Type B pancreatic cell (in vitro differentiated cells): ENCODE measurements at regions not wholly inside any gene's neighbourhood (a gene's known extent, or its start where the extent isn't known, plus 50 kb on each side); places are given as distances from the start of the nearest gene placed in this dataset.

ENCODE experiments used
- DNase-seq: peaks from one replicate; pipeline ENCODE4 v3.0.0; 2021; ENCODE audit warnings: mixed read lengths; ENCODE audit not compliant: unreplicated experiment; ENCODE audit errors: extremely low spot score
- H3K27ac Mint-ChIP-seq: 2 replicates; pipeline ENCODE4 v1.8.0; 2021; ENCODE audit warnings: mild to moderate bottlenecking, mixed read lengths
- H3K27me3 Mint-ChIP-seq: 2 replicates; pipeline ENCODE4 v1.8.0; 2021; ENCODE audit warnings: mixed read lengths
- H3K36me3 Mint-ChIP-seq: 2 replicates; pipeline ENCODE4 v1.8.0; 2021; ENCODE audit warnings: mixed read lengths
- H3K4me1 Mint-ChIP-seq: one replicate; pipeline ENCODE4 v1.8.0; 2021; ENCODE audit warnings: mixed read lengths; ENCODE audit not compliant: unreplicated experiment
- H3K4me3 Mint-ChIP-seq: 2 replicates; pipeline ENCODE4 v1.8.0; 2021; ENCODE audit warnings: mild to moderate bottlenecking, mixed read lengths
- H3K9me3 Mint-ChIP-seq: 2 replicates; pipeline ENCODE4 v1.8.0; 2021; ENCODE audit warnings: mixed read lengths
- CTCF ChIP-seq: fragments of 200-600 bp; sonication (generic); conservative IDR thresholded peaks from 2 replicates; pipeline ENCODE4 v1.5.0; 2021; ENCODE audit warnings: antibody characterized with exemption, mild to moderate bottlenecking

- Mint-ChIP-seq H3K36me3 (no peaks in the 10 kb centered on the region), H3K27ac (no peak overlapping the region), H3K4me1 (peaks cover 16% of the 10 kb centered on the region), H3K9me3 (no peaks in the 10 kb centered on the region), H3K4me3 (no peak overlapping the region), H3K27me3 (peaks cover 12% of the 10 kb centered on the region)
- no peak for DNase-seq
- no peak for TF ChIP-seq CTCF
Measured at GRCh38 chr13:74975111-74975510, 506.9 kb downstream of the TBC1D4 start.

DNA sequence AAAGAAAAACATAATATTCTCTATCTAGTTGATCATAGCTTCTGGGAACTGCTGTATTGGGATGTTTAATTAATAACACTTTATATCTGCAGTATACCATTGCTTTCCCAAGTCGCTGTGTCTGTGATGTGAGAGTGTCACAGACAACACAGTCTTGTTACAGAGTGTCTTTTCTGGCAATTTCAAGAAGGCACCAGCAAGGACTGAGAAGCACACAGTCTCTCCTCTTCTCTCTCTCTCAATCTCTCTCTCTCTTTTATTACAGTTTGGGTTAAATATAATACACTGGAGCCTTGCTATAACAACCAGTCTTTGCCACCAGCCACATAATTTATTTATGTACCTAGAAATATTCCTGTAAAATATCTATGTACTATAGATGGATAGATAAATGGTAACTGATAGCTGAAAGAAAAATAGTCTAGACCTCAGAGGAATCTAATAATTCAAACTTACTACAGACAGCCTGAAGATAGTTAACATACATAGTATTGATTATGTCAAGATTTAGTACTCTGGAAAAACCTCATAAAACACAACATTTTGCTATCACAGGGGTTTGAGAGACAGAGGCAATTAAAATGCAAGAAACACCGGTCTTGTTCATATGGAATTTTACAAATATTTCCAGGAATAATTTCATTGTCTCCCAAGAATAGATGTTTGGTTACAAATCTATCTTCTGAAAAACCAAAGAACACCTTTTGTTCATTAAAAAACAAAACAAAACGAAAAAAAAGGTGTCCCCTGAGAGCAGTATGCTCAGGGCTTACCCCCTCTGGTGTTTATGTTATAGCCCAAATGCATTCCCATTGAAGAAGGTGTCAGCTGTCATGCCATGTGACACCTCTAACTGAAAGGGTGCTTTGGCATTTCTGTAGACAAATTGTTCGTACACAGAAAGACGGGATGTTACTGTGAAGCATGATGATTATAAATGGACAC, 507.8 kb downstream of the TBC1D4 start:
- H3K27me3 Mint-ChIP-seq, result peaks cover 12% of the 10 kb centered on the region
- H3K4me3 Mint-ChIP-seq, result no peak overlapping the region
- H3K4me1 Mint-ChIP-seq, result peaks cover 16% of the 10 kb centered on the region
- no peaks in the 10 kb centered on the region for H3K36me3 Mint-ChIP-seq
- H3K27ac Mint-ChIP-seq, result no peak overlapping the region
- DNase-seq, result no peak
- no peak for TF ChIP-seq CTCF
- no peaks in the 10 kb centered on the region for H3K9me3 Mint-ChIP-seq

- no peak for DNase-seq
- H3K9me3 Mint-ChIP-seq, result no peaks in the 10 kb centered on the region
- H3K36me3 Mint-ChIP-seq, result no peaks in the 10 kb centered on the region
- H3K4me3 Mint-ChIP-seq, result no peak overlapping the region
- no peak for TF ChIP-seq CTCF
- no peak overlapping the region for H3K27ac Mint-ChIP-seq
- peaks cover 16% of the 10 kb centered on the region for H3K4me1 Mint-ChIP-seq
- H3K27me3 Mint-ChIP-seq, result peaks cover 11% of the 10 kb centered on the region
Measured at GRCh38 chr13:74969419-74969818, 512.5 kb downstream of the TBC1D4 start.

- peaks cover 16% of the 10 kb centered on the region for H3K4me1 Mint-ChIP-seq
- no peaks in the 10 kb centered on the region for H3K36me3 Mint-ChIP-seq
- H3K27me3 Mint-ChIP-seq, result peaks cover 8% of the 10 kb centered on the region
- no peaks in the 10 kb centered on the region for H3K9me3 Mint-ChIP-seq
- DNase-seq, result no peak
- H3K4me3 Mint-ChIP-seq, result peak overlapping the region; percentile 15
- H3K27ac Mint-ChIP-seq, result peak overlapping the region; percentile 14
- no peak for TF ChIP-seq CTCF
Measured at GRCh38 chr13:74966814-74967424, 515.0 kb downstream of the TBC1D4 start.

DNA sequence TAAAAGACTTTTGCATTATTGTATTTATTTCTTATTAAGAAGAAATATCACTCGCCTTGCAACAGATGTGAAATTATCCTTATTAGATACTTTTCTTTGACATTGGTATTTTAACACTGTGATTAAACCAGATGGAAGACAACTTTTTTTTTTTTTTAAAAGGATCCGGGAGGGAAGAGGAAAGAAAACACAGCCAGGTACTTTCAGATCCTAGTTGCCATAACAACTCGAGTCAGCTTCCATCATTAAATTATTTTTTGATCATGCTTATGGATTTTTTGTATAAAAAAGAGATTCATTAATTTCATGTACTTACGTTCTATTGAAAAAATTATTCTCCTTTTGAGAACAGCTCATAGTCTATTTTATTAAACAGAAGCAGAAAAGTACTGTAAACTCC, 515.7 kb downstream of the TBC1D4 start:
- Mint-ChIP-seq H3K27me3 (peaks cover 9% of the 10 kb centered on the region), H3K27ac (peak overlapping the region; percentile 14), H3K4me1 (peaks cover 16% of the 10 kb centered on the region)

More for the DNA sequence above, 515.7 kb downstream of the TBC1D4 start:
- TF ChIP-seq CTCF, result no peak
- H3K36me3 Mint-ChIP-seq, result no peaks in the 10 kb centered on the region
- H3K4me3 Mint-ChIP-seq, result no peak overlapping the region
- H3K9me3 Mint-ChIP-seq, result no peaks in the 10 kb centered on the region
- no peak for DNase-seq
